COLO668 (cell line): ENCODE measurements at regions not wholly inside any gene's neighbourhood (a gene's known extent, or its start where the extent isn't known, plus 50 kb on each side); places are given as distances from the start of the nearest gene placed in this dataset.
"Not testable (repeated sequence)": the region's sequence is repeated elsewhere in the genome, so short reads cannot be mapped to it uniquely, and the experiment has no call there.

ENCODE experiments used
- DNase-seq: peaks from one replicate; lab custom pipeline; 2025; ENCODE audit not compliant: unreplicated experiment; lab: John Stamatoyannopoulos, UW

- DNase-seq: no peak
Measured at GRCh38 chr18:71293322-71293721, 1004.5 kb downstream of the SOCS6 start.

DNA sequence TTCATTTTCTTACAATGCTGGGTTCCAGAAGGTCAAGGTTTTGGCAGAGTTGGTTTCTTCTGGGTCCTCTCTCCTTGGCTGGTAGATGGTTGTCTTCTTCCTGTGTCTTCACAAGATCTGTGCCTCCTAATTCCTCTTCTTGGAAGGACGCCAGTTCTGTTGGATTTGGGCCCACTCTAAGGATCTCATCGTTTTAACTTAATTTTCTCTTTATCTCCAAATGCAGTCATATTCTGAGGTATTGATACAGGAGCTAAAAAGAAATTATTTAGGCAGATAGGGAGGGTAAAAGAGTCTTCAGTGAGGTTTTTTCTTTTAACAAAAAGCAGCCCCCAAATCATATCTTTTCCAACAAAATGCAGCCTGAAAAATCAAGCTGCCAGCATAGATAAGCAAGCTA is 998.4 kb downstream of the SOCS6 start:
- no peak for DNase-seq

- no peak for DNase-seq
Measured at GRCh38 chr18:71252351-71252865, 963.6 kb downstream of the SOCS6 start.

DNA sequence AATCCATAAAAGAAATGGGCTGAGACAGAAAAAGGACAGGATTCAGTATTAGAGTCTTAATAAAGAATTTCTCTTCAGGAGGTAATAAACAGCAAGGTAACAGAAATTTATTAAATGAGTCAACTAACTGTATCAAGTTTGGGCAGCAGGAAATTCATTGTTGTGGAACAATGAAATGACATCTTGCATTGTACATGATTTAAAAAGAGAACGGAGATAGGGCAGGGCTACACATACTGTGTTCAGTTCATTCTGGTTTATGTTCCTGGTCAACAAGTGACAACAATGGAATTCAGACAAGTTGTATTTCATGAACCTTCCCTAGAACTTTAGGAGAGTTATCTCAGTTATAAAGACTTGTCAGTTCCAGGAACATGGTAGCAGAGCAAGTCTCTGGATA is 961.3 kb downstream of the SOCS6 start:
- DNase-seq: no peak

DNA sequence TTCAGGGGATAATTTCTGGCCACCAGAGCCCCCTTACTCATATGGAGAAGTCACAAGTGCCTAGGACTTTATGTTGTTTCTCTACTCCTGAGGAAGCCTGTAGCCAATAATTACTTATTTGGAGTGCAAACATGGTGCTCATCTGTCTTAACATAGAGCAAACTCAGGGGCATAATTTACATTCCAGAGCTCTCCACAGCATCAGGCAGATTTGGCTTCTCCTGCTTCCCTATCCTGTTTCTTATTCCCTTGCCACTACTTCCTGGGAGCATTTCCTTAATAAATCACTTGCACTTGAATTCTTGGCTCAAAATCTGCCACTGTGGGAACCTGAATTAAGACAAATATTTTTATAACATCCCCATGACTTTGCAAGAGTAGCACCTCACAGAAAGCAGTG is 960.9 kb downstream of the SOCS6 start:
- no peak for DNase-seq

- no peak for DNase-seq
Measured at GRCh38 chr18:71242981-71243380, 954.1 kb downstream of the SOCS6 start.

GRCh38 chr18:71238974-71239624 is 950.3 kb downstream of the SOCS6 start:
- DNase-seq: peak; percentile 60

DNA sequence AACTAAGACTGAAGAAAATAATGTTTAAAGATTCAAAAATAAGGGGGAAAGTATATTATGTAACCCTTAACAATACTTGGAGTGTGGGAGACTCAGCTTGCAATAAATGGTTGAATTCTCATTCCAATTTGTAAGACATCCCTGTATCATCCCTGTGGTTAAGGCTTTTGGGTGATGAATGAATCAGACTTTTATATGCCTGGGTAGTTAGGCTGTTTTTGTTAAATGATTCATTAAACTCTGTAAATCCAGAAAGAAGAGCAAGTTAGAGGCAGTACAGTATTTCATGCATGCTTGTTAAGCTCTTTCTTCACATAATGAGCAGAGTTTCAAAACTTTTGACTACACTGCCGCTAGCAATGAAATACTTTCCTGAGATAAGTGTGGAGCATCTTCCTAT is 948.8 kb downstream of the SOCS6 start:
- DNase-seq: no peak

GRCh38 chr18:71233177-71233576 is 944.3 kb downstream of the SOCS6 start:
- no peak for DNase-seq

DNA sequence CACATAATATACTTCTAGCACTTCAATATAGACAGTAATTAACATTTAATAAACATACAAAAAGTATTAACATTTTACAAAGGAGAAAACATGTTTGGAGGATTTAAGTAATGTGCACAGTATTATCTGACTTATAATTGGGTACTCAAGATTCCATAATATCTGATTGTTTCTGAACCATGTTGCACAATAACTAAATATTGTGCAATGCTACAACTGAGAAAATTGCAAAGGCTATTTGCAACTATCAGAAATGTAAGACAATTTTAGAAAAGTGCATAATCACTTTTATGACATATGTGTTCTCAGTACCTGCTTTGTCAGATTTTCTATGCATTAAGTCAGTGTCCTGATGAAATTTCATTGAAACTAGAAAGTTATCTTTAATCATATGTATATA is 934.6 kb downstream of the SOCS6 start:
- DNase-seq: no peak

DNA sequence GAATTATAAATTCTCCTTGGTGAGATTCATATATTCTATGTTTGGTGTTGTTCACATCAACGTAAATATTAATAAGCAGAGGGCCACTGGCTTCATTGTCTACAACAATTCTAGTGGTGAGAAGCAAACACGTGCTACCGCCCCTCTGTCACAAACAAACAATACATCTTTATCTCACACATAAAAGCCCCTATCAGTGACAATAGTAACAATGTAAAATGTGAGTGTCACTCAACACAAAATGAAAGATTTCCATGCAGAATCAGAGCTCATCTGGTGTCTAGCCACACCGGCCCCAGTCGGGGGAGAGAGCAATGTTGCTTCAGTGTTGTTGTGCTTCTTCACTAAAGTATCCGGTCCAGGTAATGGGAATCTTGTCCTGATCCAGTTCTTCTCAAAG is 932.6 kb downstream of the SOCS6 start:
- DNase-seq: no peak

GRCh38 chr18:71212739-71213138 is 923.9 kb downstream of the SOCS6 start:
- DNase-seq: not testable (repeated sequence)

DNA sequence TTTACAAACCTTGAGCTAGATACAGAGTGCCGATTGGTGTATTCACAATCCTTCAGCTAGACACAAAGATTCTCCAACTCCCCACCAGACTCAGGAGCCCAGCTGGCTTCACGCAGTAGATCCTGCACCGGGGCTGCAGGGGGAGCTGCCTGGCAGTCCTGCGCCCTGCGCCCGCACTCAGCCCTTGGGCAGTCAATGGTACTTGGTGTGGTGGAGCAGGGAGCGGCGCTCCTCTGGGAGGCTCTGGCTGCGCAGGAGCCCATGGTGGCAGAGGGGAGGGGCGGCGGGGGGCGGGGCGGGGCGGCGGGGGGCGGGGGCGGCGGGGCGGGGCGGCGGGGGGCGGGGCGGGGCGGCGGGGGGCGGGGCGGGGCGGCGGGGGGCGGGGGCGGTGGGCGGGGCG is 923.4 kb downstream of the SOCS6 start:
- DNase-seq: no peak

- no peak for DNase-seq
Measured at GRCh38 chr18:71209944-71210343, 921.1 kb downstream of the SOCS6 start.

DNA sequence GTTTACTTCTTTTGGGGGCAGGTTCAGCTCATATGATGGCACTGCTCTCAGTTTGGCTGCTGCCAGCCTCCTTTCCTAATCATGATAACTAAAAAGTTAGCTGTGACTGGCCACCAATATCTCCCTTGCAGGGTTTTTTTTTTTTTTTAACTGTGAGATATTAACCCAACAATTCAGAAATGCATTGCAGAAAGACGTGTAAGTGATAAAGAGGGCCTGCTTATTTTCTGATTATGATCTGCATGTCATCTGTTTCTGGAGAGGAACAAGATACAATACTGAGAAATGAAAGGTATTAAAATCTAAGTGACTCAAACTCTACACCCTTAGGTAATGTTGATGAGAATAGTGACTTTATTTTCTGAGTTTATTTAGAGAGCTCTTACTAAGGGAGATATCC is 905.6 kb downstream of the SOCS6 start:
- no peak for DNase-seq

- no peak for DNase-seq
Measured at GRCh38 chr18:71189581-71189980, 900.7 kb downstream of the SOCS6 start.

- no peak for DNase-seq
Measured at GRCh38 chr18:71168557-71169145, 879.8 kb downstream of the SOCS6 start.

DNA sequence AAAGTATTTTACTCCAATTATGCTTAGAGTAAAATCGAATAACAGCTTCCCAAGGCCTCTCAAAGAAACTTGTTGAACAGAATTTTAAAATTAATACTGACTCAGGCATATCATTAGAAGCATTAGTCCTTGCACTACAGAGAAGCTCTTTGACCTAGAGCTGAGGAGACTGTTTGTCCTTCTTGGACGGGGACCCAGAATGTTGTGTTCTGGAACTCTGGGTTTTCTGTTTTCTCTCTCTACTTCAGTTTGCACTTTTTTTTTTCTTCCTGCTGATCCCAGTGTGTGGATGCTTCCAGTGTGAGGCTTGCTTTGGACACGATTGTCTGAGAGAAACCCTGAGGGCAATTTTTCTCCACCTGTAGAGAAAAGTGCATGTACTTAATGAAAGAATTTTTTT is 847.6 kb downstream of the SOCS6 start:
- DNase-seq: no peak

GRCh38 chr18:71134122-71134521 is 845.3 kb downstream of the SOCS6 start:
- no peak for DNase-seq

- DNase-seq: no peak
Measured at GRCh38 chr18:71131918-71132317, 843.1 kb downstream of the SOCS6 start.

DNA sequence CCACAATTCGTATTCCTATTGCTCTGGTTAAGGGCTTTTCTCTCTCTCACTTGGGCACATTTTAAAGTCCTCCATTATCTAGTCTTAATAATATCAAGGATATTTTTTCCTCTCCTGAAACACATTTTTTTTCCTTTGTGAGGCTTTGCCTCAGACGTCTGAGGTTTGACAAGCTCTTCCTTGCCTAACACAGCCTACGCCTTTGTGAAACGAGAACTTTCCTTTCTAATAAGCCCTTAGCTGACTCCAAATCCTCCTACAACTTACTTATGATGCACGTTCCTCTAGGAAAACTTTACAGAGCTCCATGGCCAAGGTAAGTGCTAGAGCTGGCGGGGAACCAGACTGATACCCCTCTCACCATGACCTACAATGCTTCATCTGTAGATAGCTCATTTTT is 841.5 kb downstream of the SOCS6 start:
- no peak for DNase-seq

DNA sequence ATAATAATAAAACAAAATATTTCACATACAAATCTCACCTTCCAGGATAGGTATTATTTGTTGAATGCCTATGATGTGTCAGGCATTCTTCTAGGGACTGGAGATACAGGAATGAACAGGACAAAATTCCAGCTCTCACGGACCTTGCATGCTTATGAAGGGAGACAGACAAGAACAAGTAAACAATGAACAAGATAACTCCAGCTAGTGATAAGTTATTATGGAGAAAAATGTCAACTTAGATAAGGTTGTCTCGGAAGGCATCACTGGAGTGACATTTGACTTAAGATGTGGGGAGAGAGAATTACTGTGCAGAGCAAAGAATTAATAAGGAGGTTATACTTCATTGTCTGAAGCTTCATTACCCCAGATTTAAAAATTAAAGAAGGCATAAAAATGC is 836.7 kb downstream of the SOCS6 start:
- no peak for DNase-seq

DNA sequence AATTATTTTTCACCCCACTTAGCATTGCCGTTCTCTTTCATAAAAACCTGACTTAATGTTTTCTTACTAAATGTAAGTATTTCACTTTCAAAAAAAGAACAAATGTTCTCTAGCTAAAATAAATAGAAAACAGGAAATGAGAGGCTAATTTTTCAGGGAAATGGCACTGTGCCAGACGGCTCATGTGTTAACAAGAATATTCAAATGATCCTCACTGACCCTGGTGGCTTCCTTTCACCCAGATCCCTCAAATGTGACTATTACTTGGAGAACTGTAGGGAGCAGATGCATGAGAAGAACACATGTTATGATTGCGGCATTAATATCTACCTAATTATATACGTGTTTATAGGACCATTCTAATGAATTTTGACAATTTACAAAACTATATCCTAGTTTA is 827.7 kb downstream of the SOCS6 start:
- peak; percentile 40 for DNase-seq
